ENCODE measurements at regions not wholly inside any gene's neighbourhood (a gene's known extent, or its start where the extent isn't known, plus 50 kb on each side); places are given as distances from the start of the nearest gene placed in this dataset.

DNA sequence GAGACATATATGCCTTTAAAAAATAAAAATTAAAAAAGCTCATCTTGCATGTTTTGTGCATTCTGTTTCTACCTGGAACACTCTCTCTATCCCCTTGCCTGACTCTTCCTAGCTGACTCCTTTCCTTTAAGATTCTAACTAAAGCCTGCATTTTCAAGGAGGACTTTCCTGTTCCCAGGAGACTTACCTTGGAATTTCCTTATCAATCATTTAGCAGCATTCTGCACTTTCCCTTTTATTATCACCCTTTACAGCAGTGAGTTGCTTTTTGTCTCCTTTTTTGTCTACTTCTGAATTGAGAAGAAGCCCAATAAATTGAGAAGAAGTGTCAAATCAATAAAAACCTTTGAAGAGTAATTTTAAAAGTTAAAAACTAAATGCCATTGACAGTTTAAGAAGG, 142.2 kb upstream of the TMEM196 start:
- TF ChIP-seq, protein P1, sequence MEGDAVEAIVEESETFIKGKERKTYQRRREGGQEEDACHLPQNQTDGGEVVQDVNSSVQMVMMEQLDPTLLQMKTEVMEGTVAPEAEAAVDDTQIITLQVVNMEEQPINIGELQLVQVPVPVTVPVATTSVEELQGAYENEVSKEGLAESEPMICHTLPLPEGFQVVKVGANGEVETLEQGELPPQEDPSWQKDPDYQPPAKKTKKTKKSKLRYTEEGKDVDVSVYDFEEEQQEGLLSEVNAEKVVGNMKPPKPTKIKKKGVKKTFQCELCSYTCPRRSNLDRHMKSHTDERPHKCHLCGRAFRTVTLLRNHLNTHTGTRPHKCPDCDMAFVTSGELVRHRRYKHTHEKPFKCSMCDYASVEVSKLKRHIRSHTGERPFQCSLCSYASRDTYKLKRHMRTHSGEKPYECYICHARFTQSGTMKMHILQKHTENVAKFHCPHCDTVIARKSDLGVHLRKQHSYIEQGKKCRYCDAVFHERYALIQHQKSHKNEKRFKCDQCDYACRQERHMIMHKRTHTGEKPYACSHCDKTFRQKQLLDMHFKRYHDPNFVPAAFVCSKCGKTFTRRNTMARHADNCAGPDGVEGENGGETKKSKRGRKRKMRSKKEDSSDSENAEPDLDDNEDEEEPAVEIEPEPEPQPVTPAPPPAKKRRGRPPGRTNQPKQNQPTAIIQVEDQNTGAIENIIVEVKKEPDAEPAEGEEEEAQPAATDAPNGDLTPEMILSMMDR (IDR thresholded peaks at IDR 0.05) = no peak
- TF ChIP-seq POLR2A (IDR thresholded peaks at IDR 0.05) (no peak), POLR2AphosphoS5 (IDR thresholded peaks at IDR 0.05) (no peak), EP300 (IDR thresholded peaks at IDR 0.05) (no peak)

All from gastroesophageal sphincter (tissue), 3 donors.